ENCODE measurements at regions not wholly inside any gene's neighbourhood (a gene's known extent, or its start where the extent isn't known, plus 50 kb on each side); places are given as distances from the start of the nearest gene placed in this dataset.

DNA sequence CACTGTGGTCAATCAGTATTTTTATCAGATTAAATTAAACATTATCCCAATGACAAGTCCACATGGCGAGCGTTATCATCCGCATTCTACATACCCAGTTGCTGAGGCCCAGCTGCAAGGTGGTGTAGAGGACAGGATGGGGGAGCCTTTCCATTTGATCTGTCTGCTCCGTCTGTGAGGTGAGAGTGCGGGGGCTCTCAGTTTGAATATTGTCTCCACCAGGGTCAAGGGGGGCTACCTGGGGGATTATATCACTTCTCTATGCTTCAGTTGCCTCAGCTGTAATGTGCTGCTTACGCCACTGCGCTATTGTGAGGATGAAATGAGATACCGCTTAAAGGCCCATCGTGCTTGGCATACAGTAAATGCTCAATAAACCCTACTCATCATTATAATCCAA is 1106.0 kb downstream of the BCL11B start:
- H3K4me1 ChIP-seq = no peaks in the 10 kb centered on the region
- H3K36me3 ChIP-seq = no peaks in the 10 kb centered on the region
- intact Hi-C loops (cut with DNase I) = no loop called here
- H3K27ac ChIP-seq (replicated peaks in 1 of 4) = no peak overlapping the region
- H3K4me3 ChIP-seq = no peak overlapping the region
- no peak for DNase-seq (ENCODE audit: extremely low spot score)
- peaks cover 0 to 6% (median 1%) of the 10 kb centered on the region in 4 donors for H3K9me3 ChIP-seq
- TF ChIP-seq, protein P1, sequence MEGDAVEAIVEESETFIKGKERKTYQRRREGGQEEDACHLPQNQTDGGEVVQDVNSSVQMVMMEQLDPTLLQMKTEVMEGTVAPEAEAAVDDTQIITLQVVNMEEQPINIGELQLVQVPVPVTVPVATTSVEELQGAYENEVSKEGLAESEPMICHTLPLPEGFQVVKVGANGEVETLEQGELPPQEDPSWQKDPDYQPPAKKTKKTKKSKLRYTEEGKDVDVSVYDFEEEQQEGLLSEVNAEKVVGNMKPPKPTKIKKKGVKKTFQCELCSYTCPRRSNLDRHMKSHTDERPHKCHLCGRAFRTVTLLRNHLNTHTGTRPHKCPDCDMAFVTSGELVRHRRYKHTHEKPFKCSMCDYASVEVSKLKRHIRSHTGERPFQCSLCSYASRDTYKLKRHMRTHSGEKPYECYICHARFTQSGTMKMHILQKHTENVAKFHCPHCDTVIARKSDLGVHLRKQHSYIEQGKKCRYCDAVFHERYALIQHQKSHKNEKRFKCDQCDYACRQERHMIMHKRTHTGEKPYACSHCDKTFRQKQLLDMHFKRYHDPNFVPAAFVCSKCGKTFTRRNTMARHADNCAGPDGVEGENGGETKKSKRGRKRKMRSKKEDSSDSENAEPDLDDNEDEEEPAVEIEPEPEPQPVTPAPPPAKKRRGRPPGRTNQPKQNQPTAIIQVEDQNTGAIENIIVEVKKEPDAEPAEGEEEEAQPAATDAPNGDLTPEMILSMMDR (IDR thresholded peaks at IDR 0.05) = no peak
- TF ChIP-seq POLR2AphosphoS5 (IDR thresholded peaks at IDR 0.05) (no peak), EP300 (IDR thresholded peaks at IDR 0.05) (no peak), POLR2A (IDR thresholded peaks at IDR 0.05; ENCODE audit: low read depth) (no peak)
- H3K27me3 ChIP-seq = peaks cover 0 to 31% (median 0%) of the 10 kb centered on the region in 4 donors
- WGBS = 94% methylated on average over 9 of the region's 9 CpGs

DNA sequence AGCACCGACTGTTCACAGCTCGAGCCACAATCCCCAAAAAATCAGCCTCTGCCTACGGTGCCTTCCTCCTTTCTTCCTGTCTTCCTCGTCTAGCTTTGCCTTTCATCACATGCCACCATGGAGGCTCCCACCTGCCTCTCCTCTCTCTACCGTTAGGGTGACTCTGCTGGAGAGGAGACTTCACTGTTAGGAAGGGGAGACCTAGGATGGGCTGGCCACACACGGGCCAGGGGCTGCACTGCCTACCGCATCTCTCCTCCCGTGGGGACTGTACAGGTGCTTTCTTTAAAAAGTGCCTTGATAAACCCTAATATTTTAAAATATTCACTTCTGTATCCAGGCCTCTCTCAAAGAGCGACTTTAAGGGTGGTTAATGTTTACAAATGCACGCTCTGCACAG is 1104.7 kb downstream of the BCL11B start:
- H3K27me3 ChIP-seq = peaks cover 0 to 31% (median 0%) of the 10 kb centered on the region in 4 donors
- no peaks in the 10 kb centered on the region for H3K4me1 ChIP-seq
- H3K9me3 ChIP-seq = peaks cover 0 to 6% (median 1%) of the 10 kb centered on the region in 4 donors
- WGBS = 73% methylated on average over 10 of the region's 10 CpGs
- DNase-seq (ENCODE audit: extremely low spot score) = peak; percentile 26
- intact Hi-C loops (cut with DNase I) = no loop called here
- TF ChIP-seq EP300 (IDR thresholded peaks at IDR 0.05) (no peak), POLR2A (IDR thresholded peaks at IDR 0.05; ENCODE audit: low read depth) (no peak), POLR2AphosphoS5 (IDR thresholded peaks at IDR 0.05) (no peak)
- TF ChIP-seq, protein P1 (IDR thresholded peaks at IDR 0.05) = no peak
- no peaks in the 10 kb centered on the region for H3K36me3 ChIP-seq
- H3K27ac ChIP-seq (replicated peaks in 1 of 4) = no peak overlapping the region
- H3K4me3 ChIP-seq = no peak overlapping the region

DNA sequence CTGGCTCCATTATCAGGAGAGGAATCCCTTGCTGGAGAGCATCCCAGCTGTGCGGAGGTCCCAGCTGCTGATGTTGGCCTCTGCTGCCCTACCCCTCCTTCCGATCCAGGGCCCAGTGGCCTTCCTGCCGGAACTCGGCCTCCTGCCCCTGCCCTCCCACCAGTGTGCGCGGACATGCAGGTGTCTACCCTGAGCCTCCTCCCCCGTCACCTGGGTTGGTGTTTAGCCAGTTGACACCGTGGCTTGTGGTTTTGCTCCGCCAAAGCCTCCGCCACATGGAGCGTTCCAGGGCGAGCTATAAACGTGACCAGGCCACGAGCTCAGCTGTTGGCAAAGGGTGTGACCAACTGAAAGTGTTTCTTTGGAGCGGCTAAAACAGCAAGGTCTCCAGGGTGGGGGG is 1104.3 kb downstream of the BCL11B start:
- intact Hi-C loops (cut with DNase I) = no loop called here
- Histone ChIP-seq H3K4me1 (no peaks in the 10 kb centered on the region), H3K4me3 (no peak overlapping the region), H3K27ac (replicated peaks in 1 of 4) (no peak overlapping the region), H3K9me3 (peaks cover 0 to 6% (median 1%) of the 10 kb centered on the region in 4 donors), H3K36me3 (no peaks in the 10 kb centered on the region), H3K27me3 (peaks cover 0 to 26% (median 0%) of the 10 kb centered on the region in 4 donors)
- no peak for TF ChIP-seq POLR2A (IDR thresholded peaks at IDR 0.05; ENCODE audit: low read depth)
- TF ChIP-seq, protein P1 (IDR thresholded peaks at IDR 0.05) = no peak
- no peak for TF ChIP-seq EP300 (IDR thresholded peaks at IDR 0.05)
- TF ChIP-seq POLR2AphosphoS5 (IDR thresholded peaks at IDR 0.05) = no peak
- WGBS = 91% methylated on average over 9 of the region's 15 CpGs
- peak; percentile 82 for DNase-seq (ENCODE audit: extremely low spot score)

DNA sequence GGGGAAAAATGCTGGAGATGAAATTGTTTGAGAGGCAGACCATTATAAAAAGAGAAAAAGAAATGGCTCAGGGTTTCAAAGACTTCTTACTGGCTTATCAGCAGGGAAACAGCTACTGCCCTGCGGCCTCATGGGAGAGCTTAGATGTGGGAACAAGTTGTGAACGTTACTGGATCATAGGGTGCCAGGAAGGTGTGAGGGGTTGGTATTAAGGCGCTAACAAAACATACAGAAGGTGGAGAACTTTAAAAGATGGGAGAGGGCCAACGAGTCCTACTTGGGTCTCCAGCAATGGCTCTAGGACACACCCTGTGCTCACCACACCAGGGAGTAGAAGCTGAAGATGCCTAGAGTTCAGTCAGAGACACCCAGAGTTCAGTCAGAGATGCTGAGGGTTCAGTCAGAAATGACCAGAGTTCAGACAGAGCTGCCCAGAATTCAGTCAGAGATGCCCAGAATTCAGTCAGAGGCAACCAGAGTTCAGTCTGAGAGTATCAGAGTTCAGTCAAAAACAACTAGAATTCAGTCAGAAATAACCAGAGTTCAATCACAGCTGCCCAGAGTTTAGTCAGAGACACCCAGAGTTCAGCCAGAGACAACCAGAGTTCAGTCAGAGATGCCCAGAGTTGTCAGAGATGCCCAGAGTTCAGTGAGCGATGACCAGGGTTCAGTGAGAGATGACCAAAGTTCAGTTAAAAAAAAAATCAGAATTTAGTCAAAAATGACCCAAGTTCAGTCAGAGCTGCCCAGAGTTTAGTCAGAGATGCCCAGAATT is 1103.6 kb downstream of the BCL11B start:
- 69% methylated on average over 5 of the region's 5 CpGs for WGBS
- intact Hi-C loops (cut with DNase I) = no loop called here

More for the DNA sequence above, 1103.6 kb downstream of the BCL11B start:
- TF ChIP-seq EP300 (IDR thresholded peaks at IDR 0.05) (no peak), POLR2A (IDR thresholded peaks at IDR 0.05; ENCODE audit: low read depth) (no peak), POLR2AphosphoS5 (IDR thresholded peaks at IDR 0.05) (no peak)
- TF ChIP-seq, protein P1 (IDR thresholded peaks at IDR 0.05) = no peak
- peaks cover 0 to 6% (median 1%) of the 10 kb centered on the region in 4 donors for H3K9me3 ChIP-seq
- H3K27me3 ChIP-seq = peaks cover 0 to 21% (median 0%) of the 10 kb centered on the region in 4 donors
- H3K4me3 ChIP-seq = no peak overlapping the region
- no peaks in the 10 kb centered on the region for H3K4me1 ChIP-seq
- no peaks in the 10 kb centered on the region for H3K36me3 ChIP-seq
- no peak overlapping the region for H3K27ac ChIP-seq (replicated peaks in 1 of 4)
- peak; percentile 19 for DNase-seq (ENCODE audit: extremely low spot score)
